K562 (cell line): ENCODE measurements at regions not wholly inside any gene's neighbourhood (a gene's known extent, or its start where the extent isn't known, plus 50 kb on each side); places are given as distances from the start of the nearest gene placed in this dataset.

Source experiments
- ATAC-seq: fragments of 200-7000 bp; cut with Tn5 transposase; 3 replicates; pipeline ENCODE4 v1.9.1; 2020; ENCODE audit warnings: moderate library complexity
- BruUV-seq: library from RNA; stranded (reverse); fragments of 400-500 nt; replicated peaks from 2 replicates; lab custom pipeline; 2021; lab: Mats Ljungman, UMichigan
- CTCF ChIA-PET: fragments of 300-600 bp; formaldehyde crosslinking; extraction: SDS; loops from one replicate; lab custom pipeline; 2021; ENCODE audit warnings: low intra/inter-chr PET ratio; lab: Yijun Ruan, JAX
- POLR2A ChIA-PET: fragments of 300-600, 350-650 bp; sonication (Branson Sonifier 250); formaldehyde crosslinking; extraction: SDS; loops from one replicate; lab custom pipeline; 2021; ENCODE audit warnings: antibody characterized with exemption, inconsistent platforms; lab: Yijun Ruan, JAX
- DNase-seq, 4 experiments: peaks; one replicate each; pipeline versions ENCODE4 v3.0.0 to v3.0.0-alpha.2; 2011 to 2018; ENCODE audit warnings: low spot score in 3 of 4, mixed read lengths in 3 of 4; ENCODE audit errors: extremely low read depth in 1 of 4
- FAIRE-seq: peaks from 2 replicates; lab custom pipeline; 2011; peaks lifted over from hg19 to GRCh38; lab: Jason Lieb, UNC
- H2AFZ ChIP-seq: 2 replicates; pipeline ENCODE4 v1.6.0; 2011; ENCODE audit warnings: low read depth, low read length, control low read depth, inconsistent platforms
- H3K27ac ChIP-seq: fragments of 200-600 bp; 3 replicates; pipeline ENCODE4 v1.8.0; 2011; ENCODE audit warnings: low read depth, mild to moderate bottlenecking, control low read depth, inconsistent platforms, low read length, moderate library complexity, mixed read lengths; ENCODE audit errors: extremely low read depth
- H3K27me3 ChIP-seq, 2 experiments: fragments of 300-600 bp in 1 of 2; 2 replicates in 1 of 2; 3 replicates in 1 of 2; pipeline versions ENCODE4 v1.6.0 to v1.8.0; 2011; ENCODE audit warnings: inconsistent platforms in 2 of 2, low read length in 2 of 2, mild to moderate bottlenecking in 1 of 2, mixed read lengths in 1 of 2, moderate library complexity in 1 of 2; ENCODE audit not compliant: control insufficient read depth in 2 of 2, insufficient read depth in 2 of 2
- H3K36me3 ChIP-seq: fragments of 300-600 bp; 3 replicates; pipeline ENCODE4 v1.8.0; 2011; ENCODE audit warnings: mild to moderate bottlenecking, low read length, inconsistent platforms; ENCODE audit not compliant: control insufficient read depth, insufficient read depth
- H3K4me1 ChIP-seq, 2 experiments: fragments of 200-600 bp in 1 of 2; replicated peaks in 1 of 2; 2 replicates in 1 of 2; 3 replicates in 1 of 2; pipeline versions ENCODE4 v1.5.1 to v1.8.0; 2011; ENCODE audit warnings: inconsistent platforms in 2 of 2, low read length in 2 of 2, mild to moderate bottlenecking in 1 of 2, mixed read lengths in 1 of 2, moderate library complexity in 1 of 2; ENCODE audit not compliant: control insufficient read depth in 2 of 2, insufficient read depth in 2 of 2
- H3K4me2 ChIP-seq: 2 replicates; pipeline ENCODE4 v1.6.1; 2011; ENCODE audit warnings: low read length, control low read depth, inconsistent platforms, mixed read lengths; ENCODE audit not compliant: insufficient read depth
- H3K4me3 ChIP-seq: fragments of 200-600 bp; sonication (generic), shearing (Covaris generic); 2 replicates; pipeline ENCODE4 v1.5.1; 2016; ENCODE audit warnings: control low read depth, inconsistent platforms
- H3K79me2 ChIP-seq: fragments of 200-600 bp; 3 replicates; pipeline ENCODE4 v1.8.0; 2011; ENCODE audit warnings: low read length, inconsistent platforms; ENCODE audit not compliant: control insufficient read depth, insufficient read depth
- H3K9ac ChIP-seq, 2 experiments: 2 replicates each; pipeline versions ENCODE4 v1.6.0 to v1.6.1; 2011; ENCODE audit warnings: low read depth in 2 of 2, low read length in 2 of 2, control low read depth in 1 of 2, inconsistent platforms in 1 of 2, mild to moderate bottlenecking in 1 of 2, mixed read lengths in 1 of 2; ENCODE audit not compliant: insufficient read depth in 1 of 2
- H3K9me1 ChIP-seq: one replicate; pipeline ENCODE4 v1.6.0; 2011; ENCODE audit warnings: inconsistent platforms, mild to moderate bottlenecking, low read length, moderate library complexity; ENCODE audit not compliant: control insufficient read depth, insufficient read depth
- H3K9me3 ChIP-seq: replicated peaks from 2 replicates; pipeline ENCODE4 v1.5.1; 2011; ENCODE audit warnings: low read depth, low read length, inconsistent platforms; ENCODE audit not compliant: control insufficient read depth, insufficient read depth
- H4K20me1 ChIP-seq: replicated peaks from 2 replicates; pipeline ENCODE4 v1.6.1; 2011; ENCODE audit warnings: low read length, inconsistent platforms, mixed read lengths; ENCODE audit not compliant: control insufficient read depth, insufficient read depth
- EZH2 ChIP-seq: IDR thresholded peaks from 2 replicates; pipeline ENCODE4 v1.6.1; 2012; ENCODE audit warnings: low read depth, mild to moderate bottlenecking, inconsistent platforms, low read length, borderline replicate concordance
- NR2F6 ChIP-seq: fragments of 450-650 bp; formaldehyde crosslinking; IDR thresholded peaks from 2 replicates; pipeline ENCODE4 v1.4.0; 2020; ENCODE audit warnings: mild to moderate bottlenecking
- ZNF395 ChIP-seq: fragments of 200-800 bp; sonication (Bioruptor generic); IDR thresholded peaks from 2 replicates; pipeline ENCODE4 v1.6.1; 2017; ENCODE audit warnings: missing genetic modification characterization, missing compliant biosample characterization
- WGBS: fragments of 100-300 bp; shearing (Covaris generic); methylation state at CpG from one replicate; pipeline ENCODE4 v1.1.6; 2016; ENCODE audit warnings: low coverage, mixed read lengths; ENCODE audit not compliant: insufficient coverage; ENCODE audit errors: missing lambda C conversion rate; 5-methylcytosine and 5-hydroxymethylcytosine counted together
- in situ Hi-C: fragments of 300-500 bp; cut with MboI; formaldehyde crosslinking; loops from 4 replicates; pipeline ENCODE4 v1.15.0; 2018; ENCODE audit warnings: inconsistent platforms, mixed read lengths
- intact Hi-C: fragments of 100-400 bp; cut with micrococcal nuclease; formaldehyde crosslinking; loops from 2 replicates; pipeline ENCODE4 v1.14.2; 2022

GRCh38 chr6:168885751-168886742 lies 367.6 kb downstream of the THBS2 start:
- Histone ChIP-seq H3K36me3 (no peaks in the 10 kb centered on the region), H3K9ac (no peak overlapping the region), H2AFZ (no peak overlapping the region), H3K27me3 (peaks cover 48 to 85% of the 10 kb centered on the region in 2 experiments), H3K79me2 (no peaks in the 10 kb centered on the region), H3K4me3 (no peak overlapping the region), H3K4me1 (peaks cover 0 to 4% of the 10 kb centered on the region in 2 experiments; a peak in 1 of 5 replicates), H4K20me1 (peaks cover 11% of the 10 kb centered on the region), H3K9me1 (no peaks in the 10 kb centered on the region), H3K9me3 (no peaks in the 10 kb centered on the region), H3K27ac (no peak overlapping the region), H3K4me2 (no peak overlapping the region)
- POLR2A ChIA-PET, result interaction anchor here (0.7 kb wide), 1 partner anchor 551 kb away, joined by 4 read pairs; no protein-coding TSS in a partner anchor
- FAIRE-seq (no peak), DNase-seq (no peak), ATAC-seq (no peak)
- TF ChIP-seq EZH2 (0 out of 2 replicates have a peak, but pooled peaks have one; percentile 3), ZNF395 (CRISPR knock-in tag) (no peak), NR2F6 (no peak)
- intact Hi-C loops (loop anchor here (10.0 kb wide), 1 partner anchor 691 kb away; no protein-coding TSS in a partner anchor), in situ Hi-C loops (no loop called here)
- CTCF ChIA-PET, result interaction anchor here (0.6 kb wide), 1 partner anchor 515 kb away, joined by 3 read pairs; no protein-coding TSS in a partner anchor
- WGBS, result 3% methylated on average over 51 of the region's 51 CpGs
- no TSS peak for BruUV-seq
